BE2C (cell line): ENCODE measurements at regions not wholly inside any gene's neighbourhood (a gene's known extent, or its start where the extent isn't known, plus 50 kb on each side); places are given as distances from the start of the nearest gene placed in this dataset.
A peak's percentile ranks its signal among the peaks of the same experiment; 100 is the strongest.

Source experiments
- DNase-seq: peaks from one replicate; pipeline ENCODE4 v3.0.0-alpha.2; 2020
- H3K27me3 ChIP-seq: fragments of 250-450 bp; sonication (Bioruptor Pico); 2 replicates; pipeline ENCODE4 v1.5.1; 2020; ENCODE audit warnings: mild to moderate bottlenecking
- H3K36me3 ChIP-seq: fragments of 250-450 bp; sonication (Bioruptor Pico); 2 replicates; pipeline ENCODE4 v1.5.1; 2020; ENCODE audit warnings: mild to moderate bottlenecking
- H3K4me1 ChIP-seq: fragments of 250-450 bp; sonication (Bioruptor Pico); 2 replicates; pipeline ENCODE4 v1.5.1; 2020
- H3K4me3 ChIP-seq: 2 replicates; pipeline ENCODE4 v1.5.1; 2011; ENCODE audit warnings: low read depth, low read length
- H3K9me3 ChIP-seq: fragments of 250-450 bp; sonication (Bioruptor Pico); 2 replicates; pipeline ENCODE4 v1.5.1; 2020
- CTCF ChIP-seq: IDR thresholded peaks from 2 replicates; pipeline ENCODE4 v1.5.1; 2012; ENCODE audit warnings: mild to moderate bottlenecking, low read depth, low read length

- no peak overlapping the region for H3K4me3 ChIP-seq
- no peaks in the 10 kb centered on the region for H3K27me3 ChIP-seq
- TF ChIP-seq CTCF: no peak
- H3K9me3 ChIP-seq: no peaks in the 10 kb centered on the region; the same call in 1 of the 2 replicates
- no peak for DNase-seq
- no peaks in the 10 kb centered on the region for H3K36me3 ChIP-seq
- no peaks in the 10 kb centered on the region for H3K4me1 ChIP-seq
Measured at GRCh38 chr10:65010845-65011244, 1489.6 kb downstream of the REEP3 start.

DNA sequence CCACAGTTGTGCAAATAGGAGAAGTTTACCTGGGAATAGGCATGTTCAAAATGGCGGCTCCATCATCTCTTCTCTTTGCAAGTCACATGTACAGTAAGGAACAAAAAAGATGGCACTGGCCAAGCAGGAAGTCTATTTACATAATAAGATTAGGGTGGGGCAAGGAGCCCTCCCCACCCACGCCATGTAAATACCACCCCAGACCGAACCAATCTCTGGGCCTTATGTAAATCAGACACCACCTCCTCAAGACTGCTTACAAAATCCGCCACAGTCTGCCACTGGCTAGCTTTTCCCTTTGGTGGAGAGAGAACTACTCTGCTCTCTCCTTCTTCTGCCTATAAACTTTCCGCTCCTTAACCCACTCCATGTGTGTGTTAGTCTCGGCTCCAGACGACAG lies 1496.3 kb downstream of the REEP3 start:
- H3K9me3 ChIP-seq: no peaks in the 10 kb centered on the region
- H3K4me1 ChIP-seq: no peaks in the 10 kb centered on the region
- no peaks in the 10 kb centered on the region for H3K27me3 ChIP-seq
- no peak for TF ChIP-seq CTCF
- no peaks in the 10 kb centered on the region for H3K36me3 ChIP-seq
- H3K4me3 ChIP-seq: no peak overlapping the region
- peak; percentile 27 for DNase-seq

DNA sequence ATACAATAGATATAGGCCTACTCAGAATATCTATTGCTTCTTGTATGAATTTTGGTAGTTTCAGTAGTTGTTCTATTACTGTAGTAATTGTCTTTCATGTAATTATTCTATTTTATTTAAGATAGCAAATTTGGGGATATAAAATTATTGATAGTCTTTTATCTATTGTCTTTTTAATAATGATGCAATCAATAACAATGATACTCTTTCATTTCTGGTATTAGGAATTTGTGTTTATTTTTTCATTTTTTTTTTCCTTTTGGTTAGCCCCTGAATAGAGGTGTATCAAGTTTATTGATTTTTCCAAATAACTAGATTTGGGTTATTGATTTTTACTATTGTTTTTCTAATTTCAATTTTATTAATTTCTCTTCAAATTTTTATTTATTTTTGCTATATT lies 1503.7 kb downstream of the REEP3 start:
- no peak for DNase-seq
- no peaks in the 10 kb centered on the region for H3K9me3 ChIP-seq
- no peaks in the 10 kb centered on the region for H3K4me1 ChIP-seq
- TF ChIP-seq CTCF: no peak
- H3K27me3 ChIP-seq: no peaks in the 10 kb centered on the region
- no peaks in the 10 kb centered on the region for H3K36me3 ChIP-seq
- H3K4me3 ChIP-seq: no peak overlapping the region

DNA sequence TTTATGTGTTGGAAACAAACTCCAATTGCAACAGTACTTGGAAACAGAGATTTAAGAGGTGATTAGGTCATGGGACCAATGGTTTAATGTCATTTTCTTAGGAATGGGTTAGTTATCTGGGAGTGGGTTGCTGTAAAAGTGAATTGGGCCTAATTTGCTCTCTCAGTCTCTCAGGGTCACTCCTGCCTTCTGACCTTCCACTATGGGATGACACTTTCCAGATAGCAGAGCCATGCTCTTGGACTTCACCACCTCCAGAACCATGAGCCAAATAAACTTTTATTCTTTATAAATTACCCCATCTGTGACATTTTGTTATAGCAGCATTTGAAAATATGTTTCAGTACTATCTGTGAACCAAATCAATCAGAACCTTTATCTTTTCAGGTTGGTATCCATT lies 1509.1 kb downstream of the REEP3 start:
- no peak overlapping the region for H3K4me3 ChIP-seq
- TF ChIP-seq CTCF: no peak
- no peaks in the 10 kb centered on the region for H3K4me1 ChIP-seq
- H3K36me3 ChIP-seq: no peaks in the 10 kb centered on the region
- no peak for DNase-seq
- H3K9me3 ChIP-seq: no peaks in the 10 kb centered on the region
- H3K27me3 ChIP-seq: no peaks in the 10 kb centered on the region

GRCh38 chr10:65032867-65033769 lies 1511.9 kb downstream of the REEP3 start:
- no peak for DNase-seq
- no peaks in the 10 kb centered on the region for H3K4me1 ChIP-seq
- TF ChIP-seq CTCF: no peak

GRCh38 chr10:65033957-65034356 lies 1512.8 kb downstream of the REEP3 start:
- no peaks in the 10 kb centered on the region for H3K27me3 ChIP-seq
- no peaks in the 10 kb centered on the region for H3K9me3 ChIP-seq
- no peaks in the 10 kb centered on the region for H3K36me3 ChIP-seq
- no peak for TF ChIP-seq CTCF
- no peaks in the 10 kb centered on the region for H3K4me1 ChIP-seq
- no peak for DNase-seq
- no peak overlapping the region for H3K4me3 ChIP-seq

More at GRCh38 chr10:65032867-65033769, 1511.9 kb downstream of the REEP3 start:
- no peaks in the 10 kb centered on the region for H3K36me3 ChIP-seq
- H3K27me3 ChIP-seq: no peaks in the 10 kb centered on the region
- no peaks in the 10 kb centered on the region for H3K9me3 ChIP-seq
- no peak overlapping the region for H3K4me3 ChIP-seq
